GM12878 (cell line): ENCODE measurements at regions not wholly inside any gene's neighbourhood (a gene's known extent, or its start where the extent isn't known, plus 50 kb on each side); places are given as distances from the start of the nearest gene placed in this dataset.

Experiments
- BCL11A ChIP-seq: IDR thresholded peaks from 2 replicates; pipeline ENCODE4 v1.6.1; 2011; ENCODE audit warnings: low read depth, low read length
- CHD2 ChIP-seq: IDR thresholded peaks from 2 replicates; pipeline ENCODE4 v1.6.1; 2011; ENCODE audit warnings: low read depth, low read length, improper control_type of control experiment, borderline replicate concordance
- CTCF ChIP-seq, 3 experiments: IDR thresholded peaks in 2 of 3; conservative IDR thresholded peaks in 1 of 3; 2 replicates each; pipeline ENCODE4 v1.5.1; 2011; ENCODE audit warnings: low read depth in 3 of 3, low read length in 3 of 3, mild to moderate bottlenecking in 3 of 3, control low read depth in 2 of 3, moderate library complexity in 2 of 3, inconsistent platforms in 1 of 3, mixed read lengths in 1 of 3; ENCODE audit not compliant: control insufficient read depth in 2 of 3, insufficient read depth in 1 of 3; ENCODE audit errors: extremely low read depth in 1 of 3
- ELK1 ChIP-seq: IDR thresholded peaks from 2 replicates; pipeline ENCODE4 v1.6.1; 2012; ENCODE audit warnings: low read depth, low read length, improper control_type of control experiment
- GABPA ChIP-seq: IDR thresholded peaks from 2 replicates; pipeline ENCODE4 v1.6.1; 2014; ENCODE audit warnings: antibody characterized with exemption, low read depth, mild to moderate bottlenecking, inconsistent platforms
- POLR2A ChIP-seq: IDR thresholded peaks from 2 replicates; pipeline ENCODE4 v1.6.1; 2011; ENCODE audit warnings: low read depth, mild to moderate bottlenecking, low read length
- RBBP5 ChIP-seq: fragments of 200-600 bp; sonication (generic); conservative IDR thresholded peaks from 2 replicates; pipeline ENCODE4 v1.6.1; 2016
- SIX5 ChIP-seq: IDR thresholded peaks from 2 replicates; pipeline ENCODE4 v1.6.1; 2011; ENCODE audit warnings: mild to moderate bottlenecking, low read depth, low read length, moderate library complexity; ENCODE audit not compliant: severe bottlenecking
- SMAD1 ChIP-seq: fragments of 450-650 bp; IDR thresholded peaks from 2 replicates; pipeline ENCODE4 v1.6.1; 2018; ENCODE audit warnings: mild to moderate bottlenecking, low read depth; ENCODE audit not compliant: partially characterized antibody
- TAF1 ChIP-seq: IDR thresholded peaks from 2 replicates; pipeline ENCODE4 v1.6.1; 2011; ENCODE audit warnings: mild to moderate bottlenecking, low read depth, low read length, borderline replicate concordance

GRCh38 chr18:75588412-75588811 is 160.9 kb upstream of the SMIM21 start:
- TF ChIP-seq POLR2A (no peak), TAF1 (no peak), CTCF (IDR thresholded peaks at IDR 0.05 in 2 of 3, conservative IDR thresholded peaks at IDR 0.05 in 1 of 3; ENCODE audit: control insufficient read depth in 2 of 3, extremely low read depth in 1 of 3, insufficient read depth in 1 of 3, low read depth in 3 of 3, low read length in 3 of 3) (no peak), BCL11A (no peak), GABPA (no peak), RBBP5 (no peak), ELK1 (no peak), CHD2 (no peak), SMAD1 (no peak), SIX5 (no peak)
